ENCODE measurements at regions not wholly inside any gene's neighbourhood (a gene's known extent, or its start where the extent isn't known, plus 50 kb on each side); places are given as distances from the start of the nearest gene placed in this dataset.

DNA sequence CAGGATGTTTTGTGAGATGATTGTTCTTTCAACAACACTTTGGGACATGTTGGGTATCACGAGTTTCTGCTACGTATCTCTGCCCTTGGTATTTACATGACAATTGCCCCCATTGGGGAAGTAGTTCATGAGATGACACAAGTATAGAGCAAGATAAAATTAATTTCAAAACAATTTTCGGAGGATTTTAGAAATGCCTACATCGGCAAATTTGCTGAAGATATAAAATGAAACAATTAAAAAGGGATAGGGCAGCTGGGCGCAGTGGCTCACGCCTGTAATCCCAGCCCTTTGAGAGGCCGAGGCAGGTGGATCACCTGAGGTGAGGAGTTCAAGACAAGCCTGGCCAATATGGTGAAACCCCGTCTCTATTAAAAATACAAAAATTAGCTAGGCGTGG lies 371.7 kb downstream of the INHBA start:
- no peak overlapping the region for H3K4me3 ChIP-seq (ENCODE audit: low read depth, low read length)
- no peak for DNase-seq (ENCODE audit: low read depth)
- TF ChIP-seq, protein P1, sequence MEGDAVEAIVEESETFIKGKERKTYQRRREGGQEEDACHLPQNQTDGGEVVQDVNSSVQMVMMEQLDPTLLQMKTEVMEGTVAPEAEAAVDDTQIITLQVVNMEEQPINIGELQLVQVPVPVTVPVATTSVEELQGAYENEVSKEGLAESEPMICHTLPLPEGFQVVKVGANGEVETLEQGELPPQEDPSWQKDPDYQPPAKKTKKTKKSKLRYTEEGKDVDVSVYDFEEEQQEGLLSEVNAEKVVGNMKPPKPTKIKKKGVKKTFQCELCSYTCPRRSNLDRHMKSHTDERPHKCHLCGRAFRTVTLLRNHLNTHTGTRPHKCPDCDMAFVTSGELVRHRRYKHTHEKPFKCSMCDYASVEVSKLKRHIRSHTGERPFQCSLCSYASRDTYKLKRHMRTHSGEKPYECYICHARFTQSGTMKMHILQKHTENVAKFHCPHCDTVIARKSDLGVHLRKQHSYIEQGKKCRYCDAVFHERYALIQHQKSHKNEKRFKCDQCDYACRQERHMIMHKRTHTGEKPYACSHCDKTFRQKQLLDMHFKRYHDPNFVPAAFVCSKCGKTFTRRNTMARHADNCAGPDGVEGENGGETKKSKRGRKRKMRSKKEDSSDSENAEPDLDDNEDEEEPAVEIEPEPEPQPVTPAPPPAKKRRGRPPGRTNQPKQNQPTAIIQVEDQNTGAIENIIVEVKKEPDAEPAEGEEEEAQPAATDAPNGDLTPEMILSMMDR (IDR thresholded peaks at IDR 0.05; ENCODE audit: insufficient read depth, low read depth, low read length) = no peak

- no peak for DNase-seq (ENCODE audit: low read depth)
- no peak overlapping the region for H3K4me3 ChIP-seq (ENCODE audit: low read depth, low read length)
- TF ChIP-seq, protein P1 (IDR thresholded peaks at IDR 0.05; ENCODE audit: insufficient read depth, low read depth, low read length) = no peak
Observed at GRCh38 chr7:41328544-41328943, 374.3 kb downstream of the INHBA start.

DNA sequence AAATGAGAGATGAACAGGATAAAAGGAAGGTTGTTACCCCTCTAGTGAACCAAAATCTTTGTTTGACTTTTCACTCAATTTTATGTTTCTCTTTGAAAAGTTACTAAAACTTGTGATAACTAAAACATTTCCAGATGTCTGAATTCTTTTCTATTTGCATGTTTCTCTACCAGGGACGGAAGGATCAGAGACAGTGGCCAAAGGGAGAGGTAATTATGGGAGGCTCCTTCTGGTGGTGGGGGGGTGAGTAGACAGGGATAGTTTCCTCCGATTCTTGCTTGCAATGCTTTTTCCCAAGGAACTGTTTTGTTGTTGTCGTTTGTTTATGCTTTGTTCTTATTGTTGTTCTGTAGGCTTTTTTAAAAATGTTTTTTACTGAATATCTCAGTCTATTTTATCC lies 374.8 kb downstream of the INHBA start:
- no peak overlapping the region for H3K4me3 ChIP-seq (ENCODE audit: low read depth, low read length)
- TF ChIP-seq, protein P1 (IDR thresholded peaks at IDR 0.05; ENCODE audit: insufficient read depth, low read depth, low read length) = peak; percentile 3
- no peak for DNase-seq (ENCODE audit: low read depth)

GRCh38 chr7:41326616-41327015 lies 376.3 kb downstream of the INHBA start:
- TF ChIP-seq, protein P1 (IDR thresholded peaks at IDR 0.05; ENCODE audit: insufficient read depth, low read depth, low read length) = no peak
- DNase-seq (ENCODE audit: low read depth) = no peak
- H3K4me3 ChIP-seq (ENCODE audit: low read depth, low read length) = no peak overlapping the region

GRCh38 chr7:41323806-41324205 lies 379.1 kb downstream of the INHBA start:
- no peak for DNase-seq (ENCODE audit: low read depth)
- TF ChIP-seq, protein P1 (IDR thresholded peaks at IDR 0.05; ENCODE audit: insufficient read depth, low read depth, low read length) = no peak
- H3K4me3 ChIP-seq (ENCODE audit: low read depth, low read length) = no peak overlapping the region

- DNase-seq (ENCODE audit: low read depth) = no peak
- TF ChIP-seq, protein P1 (IDR thresholded peaks at IDR 0.05; ENCODE audit: insufficient read depth, low read depth, low read length) = no peak
- no peak overlapping the region for H3K4me3 ChIP-seq (ENCODE audit: low read depth, low read length)
Observed at GRCh38 chr7:41319581-41319980, 383.3 kb downstream of the INHBA start.

DNA sequence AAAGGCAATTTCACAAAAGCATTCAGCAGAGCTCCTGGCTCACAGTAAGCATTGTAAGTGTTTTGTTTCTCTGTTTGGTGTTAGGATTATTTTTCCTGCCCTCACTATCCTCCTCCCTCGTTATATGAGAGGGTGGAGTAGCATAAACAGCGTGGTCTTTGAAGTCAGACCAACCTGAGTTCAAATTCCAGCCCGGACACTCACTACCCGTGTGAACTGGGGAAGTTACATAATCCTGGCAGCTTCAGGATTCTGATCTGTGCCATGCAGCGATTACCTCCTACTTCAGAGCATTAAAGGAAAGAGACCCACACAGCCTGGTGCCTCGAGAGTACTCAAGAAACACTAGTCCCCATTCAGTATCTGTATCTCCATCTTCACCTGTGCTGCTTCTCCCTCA lies 386.5 kb downstream of the INHBA start:
- no peak for DNase-seq (ENCODE audit: low read depth)

More for the DNA sequence above, 386.5 kb downstream of the INHBA start:
- TF ChIP-seq, protein P1 (IDR thresholded peaks at IDR 0.05; ENCODE audit: insufficient read depth, low read depth, low read length) = no peak
- no peak overlapping the region for H3K4me3 ChIP-seq (ENCODE audit: low read depth, low read length)
